GM21825 (cell line): ENCODE measurements at regions not wholly inside any gene's neighbourhood (a gene's known extent, or its start where the extent isn't known, plus 50 kb on each side); places are given as distances from the start of the nearest gene placed in this dataset.
"Not testable (repeated sequence)": the region's sequence is repeated elsewhere in the genome, so short reads cannot be mapped to it uniquely, and the experiment has no call there.

ENCODE experiments used
- ATAC-seq: cut with Tn5 transposase; IDR thresholded peaks from one replicate; pipeline ENCODE4 v1.9.1; 2021; ENCODE audit warnings: mild to moderate bottlenecking, moderate library complexity; ENCODE audit not compliant: unreplicated experiment

GRCh38 chr14:88981948-88982347, 157.5 kb downstream of the TTC8 start:
- no peak for ATAC-seq

DNA sequence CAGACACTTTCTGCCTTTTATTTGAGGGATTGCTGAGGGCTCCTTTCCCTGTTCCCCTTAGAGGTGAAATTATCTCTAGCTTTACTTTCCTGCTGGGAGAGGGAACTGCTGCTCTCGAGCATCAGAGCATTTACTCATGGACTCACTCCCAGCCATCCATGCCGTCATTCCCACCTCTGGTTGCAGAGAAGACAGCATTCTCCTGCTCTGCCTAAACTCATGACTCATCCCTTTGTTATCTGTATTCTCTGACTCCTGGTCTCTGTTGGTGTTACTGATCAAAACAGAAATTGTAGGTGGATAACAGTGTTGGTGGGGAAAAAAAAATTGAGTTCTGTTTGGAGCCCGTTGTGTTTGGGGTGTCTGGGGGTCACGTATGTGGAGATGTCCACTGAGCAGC, 159.3 kb downstream of the TTC8 start:
- ATAC-seq = no peak

GRCh38 chr14:88985654-88986053, 161.2 kb downstream of the TTC8 start:
- ATAC-seq = no peak

GRCh38 chr14:88986146-88986841, 161.8 kb downstream of the TTC8 start:
- ATAC-seq = no peak

DNA sequence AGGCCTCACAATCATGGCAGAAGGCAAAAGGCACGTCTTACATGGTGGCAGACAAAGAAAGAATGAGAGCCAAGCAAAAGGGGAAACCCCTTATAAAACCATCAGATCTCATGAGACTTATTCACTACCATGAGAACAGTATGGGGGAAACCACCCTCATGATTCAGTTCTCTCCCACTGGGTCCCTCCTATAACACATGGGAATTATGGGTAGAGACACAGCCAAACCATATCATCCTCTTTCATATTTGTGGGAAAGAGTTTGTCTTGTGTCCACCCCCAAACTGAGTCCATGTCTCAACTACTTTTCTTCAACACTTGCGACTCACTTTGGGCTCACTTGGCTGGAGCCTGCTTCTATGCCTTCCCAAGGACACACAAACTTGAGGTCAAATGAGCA, 162.5 kb downstream of the TTC8 start:
- ATAC-seq = not testable (repeated sequence)

GRCh38 chr14:88987516-88987915, 163.1 kb downstream of the TTC8 start:
- no peak for ATAC-seq

DNA sequence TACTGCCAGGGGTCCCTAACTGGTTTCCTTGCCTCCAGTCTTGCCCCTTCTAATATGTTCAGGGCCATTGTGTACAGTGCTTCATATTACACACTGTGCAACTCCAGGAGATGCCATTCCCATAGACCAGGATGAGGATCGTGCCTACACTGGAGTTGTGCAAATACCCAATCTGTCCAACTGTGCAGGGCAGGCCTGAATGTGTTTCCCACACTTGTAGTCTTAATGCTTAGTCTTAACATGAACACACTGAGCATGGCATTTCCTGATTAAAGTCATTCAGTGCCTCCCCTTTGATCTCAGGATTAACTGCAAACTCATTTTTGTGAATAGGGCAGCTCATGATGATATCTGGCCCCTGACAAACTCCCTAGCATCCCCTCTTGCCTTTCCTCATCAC, 165.5 kb downstream of the TTC8 start:
- ATAC-seq = no peak

GRCh38 chr14:88990856-88991255, 166.4 kb downstream of the TTC8 start:
- no peak for ATAC-seq

DNA sequence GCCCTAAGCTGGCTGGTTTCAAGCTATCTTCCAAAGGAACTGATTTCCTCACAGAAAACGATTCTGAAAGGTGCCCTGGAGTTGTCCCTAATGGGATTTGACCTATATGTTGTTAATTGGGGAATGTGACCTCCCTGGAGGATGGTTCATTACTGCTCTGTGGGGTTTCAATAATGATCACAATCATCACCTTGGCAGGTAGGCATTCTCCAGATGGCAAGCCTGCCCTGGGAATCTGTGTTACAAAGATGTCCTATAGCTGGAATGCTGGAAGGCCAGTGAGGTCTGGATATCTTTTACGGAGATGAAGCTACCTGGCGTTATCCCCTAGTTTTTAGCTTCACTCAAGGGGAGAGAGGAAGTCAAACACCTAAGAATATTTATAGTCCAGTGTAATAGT, 167.6 kb downstream of the TTC8 start:
- no peak for ATAC-seq

DNA sequence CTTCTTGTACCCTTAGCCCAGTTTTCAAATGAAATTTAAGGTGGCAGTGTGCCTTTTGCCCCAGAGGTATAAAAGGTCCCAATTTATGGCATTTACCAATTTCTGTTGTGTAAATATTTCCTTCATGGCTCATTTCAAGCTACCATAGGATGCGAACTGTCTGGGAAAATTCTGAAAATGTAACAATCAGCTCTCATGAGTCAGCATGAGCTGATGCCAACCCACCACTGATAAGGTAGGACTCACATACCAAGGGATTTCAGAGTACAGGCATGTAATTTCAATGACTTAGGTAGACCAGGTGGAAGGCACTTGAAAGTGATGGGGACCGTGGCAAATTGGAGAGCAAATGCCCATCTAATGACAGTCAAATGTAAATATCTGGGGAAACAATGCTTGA, 169.5 kb downstream of the TTC8 start:
- no peak for ATAC-seq

DNA sequence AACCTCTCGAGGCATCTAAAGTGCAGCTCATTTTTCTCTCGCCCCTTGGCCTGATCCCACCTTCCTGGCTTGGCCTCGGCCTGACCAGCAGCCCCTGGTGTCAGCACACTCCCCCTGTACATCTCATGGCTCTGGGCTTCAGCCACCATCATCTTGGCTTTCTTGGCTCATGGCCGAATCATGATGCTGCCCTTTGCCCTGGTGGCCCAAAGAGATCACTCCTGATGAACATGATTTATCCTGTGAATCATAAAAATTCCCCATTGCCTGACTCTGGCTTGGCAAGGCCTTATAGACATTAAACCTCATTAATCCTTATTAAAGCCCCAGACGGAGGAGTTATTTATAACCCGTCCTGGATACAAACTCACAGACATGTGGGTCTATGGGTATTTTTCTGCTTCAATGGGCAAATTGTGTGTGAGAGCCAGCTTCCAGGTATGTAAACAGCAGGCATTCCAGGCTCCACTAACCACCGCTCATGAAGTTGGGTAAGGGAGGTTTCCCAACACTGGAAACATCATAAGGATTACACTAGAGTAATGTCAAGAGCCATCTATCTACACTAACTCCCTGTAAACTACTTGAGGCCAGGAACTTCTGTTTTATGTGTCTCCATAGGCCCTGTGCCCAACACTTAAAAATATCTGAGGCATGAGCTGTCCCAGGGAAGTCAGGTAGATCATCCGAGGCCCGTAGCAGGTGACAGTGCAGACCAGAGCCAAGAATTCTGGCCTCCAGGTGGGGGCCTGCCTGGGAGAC, 171.2 kb downstream of the TTC8 start:
- no peak for ATAC-seq

DNA sequence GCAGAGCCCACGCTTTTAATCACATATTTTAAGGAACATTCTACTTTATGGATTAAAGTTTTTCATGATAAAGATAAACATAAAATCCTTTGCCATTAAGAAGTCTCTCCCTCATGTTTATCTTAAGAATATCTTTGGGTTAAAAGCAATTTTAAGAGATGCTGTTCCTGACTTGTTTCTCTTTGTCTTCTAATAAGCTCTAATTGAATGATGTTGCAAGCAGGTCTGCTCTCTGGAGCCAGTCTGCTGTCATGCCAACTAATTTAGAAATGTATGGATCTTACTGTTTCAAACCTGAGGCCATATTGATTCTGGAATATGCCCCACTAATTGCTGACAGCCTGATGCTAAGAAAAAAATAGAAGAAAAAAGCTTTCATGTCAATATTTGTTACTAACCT, 173.6 kb downstream of the TTC8 start:
- no peak for ATAC-seq

DNA sequence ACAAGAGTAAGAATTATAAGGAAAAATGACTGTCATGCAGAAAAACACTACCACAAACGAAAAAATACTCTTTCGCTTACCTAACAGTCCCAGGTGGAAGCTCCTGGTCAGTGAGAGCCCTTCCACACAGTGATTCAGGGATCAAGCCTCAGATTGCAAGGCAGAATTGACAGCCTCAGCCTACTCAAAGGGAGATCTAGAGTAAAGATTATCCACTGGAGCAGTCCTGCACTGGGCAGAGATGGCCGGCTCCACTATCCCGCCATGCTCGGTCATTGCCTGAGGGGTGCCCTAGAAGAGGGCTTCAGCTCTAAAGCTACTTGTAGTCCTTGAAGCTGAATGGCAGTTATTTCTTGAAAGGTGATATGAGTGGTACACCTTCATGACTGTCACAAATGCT, 174.7 kb downstream of the TTC8 start:
- no peak for ATAC-seq

- no peak for ATAC-seq
Measured at GRCh38 chr14:89000007-89000942, 175.8 kb downstream of the TTC8 start.

- no peak for ATAC-seq
Measured at GRCh38 chr14:89004166-89004565, 179.7 kb downstream of the TTC8 start.

- ATAC-seq = no peak
Measured at GRCh38 chr14:89007906-89008305, 183.5 kb downstream of the TTC8 start.

GRCh38 chr14:89011355-89012281, 187.2 kb downstream of the TTC8 start:
- no peak for ATAC-seq

- ATAC-seq = no peak
Measured at GRCh38 chr14:89012282-89013097, 188.0 kb downstream of the TTC8 start.

DNA sequence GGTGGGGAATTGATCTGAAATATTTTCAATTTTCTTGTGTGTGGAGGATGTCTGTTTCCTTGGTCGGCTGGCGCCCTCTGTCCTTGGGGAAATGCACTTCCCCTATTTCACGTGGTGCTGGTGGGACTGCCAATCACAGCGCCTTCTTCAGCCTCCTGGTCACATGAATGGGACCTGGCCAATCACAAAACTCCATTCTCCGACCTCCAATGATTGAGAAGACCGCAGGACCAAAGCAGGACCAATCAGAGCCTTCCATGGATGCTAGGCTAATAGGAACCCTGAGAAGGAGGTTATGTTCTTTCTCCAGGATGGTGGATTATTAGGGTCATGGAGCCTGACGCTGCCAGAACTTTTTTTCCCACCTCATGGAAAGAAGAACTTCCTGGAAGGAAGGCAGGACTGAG, 188.7 kb downstream of the TTC8 start:
- ATAC-seq = no peak
